ENCODE measurements at regions not wholly inside any gene's neighbourhood (a gene's known extent, or its start where the extent isn't known, plus 50 kb on each side); places are given as distances from the start of the nearest gene placed in this dataset.

DNA sequence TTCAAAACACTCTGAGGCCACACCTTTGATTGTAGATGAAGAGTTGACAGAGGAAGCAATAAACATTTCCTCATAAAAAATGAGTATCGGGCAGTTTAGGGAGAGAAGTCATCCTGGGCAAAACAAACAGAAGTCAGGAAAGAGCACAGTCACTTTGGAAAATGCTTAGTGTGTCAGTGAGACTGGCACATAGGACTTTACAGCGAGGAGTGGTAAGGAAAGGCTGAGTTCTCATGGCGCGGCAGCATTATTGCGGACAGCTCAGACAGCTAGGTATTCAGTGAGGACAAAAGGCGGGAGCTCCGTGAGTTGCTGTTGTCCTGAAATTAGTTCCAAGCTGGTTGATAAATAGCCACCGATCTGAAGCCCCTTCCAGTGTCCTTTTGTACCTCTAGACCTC is 229.9 kb downstream of the SNAPC1 start:
- TF ChIP-seq CTCF (IDR thresholded peaks at IDR 0.05) (no peak), POLR2A (IDR thresholded peaks at IDR 0.05) (no peak)

Measured in testis (tissue), 2 donors.